ENCODE measurements at regions not wholly inside any gene's neighbourhood (a gene's known extent, or its start where the extent isn't known, plus 50 kb on each side); places are given as distances from the start of the nearest gene placed in this dataset.

- no peak for TF ChIP-seq TIGD3 (CRISPR knock-in tag; IDR thresholded peaks at IDR 0.05; ENCODE audit: borderline replicate concordance)
- TF ChIP-seq DPF2 (CRISPR knock-in tag; IDR thresholded peaks at IDR 0.05; ENCODE audit: borderline replicate concordance, low read depth), result 0 out of 2 replicates have a peak, but pooled peaks have one; percentile 20
- TF ChIP-seq E2F5 (CRISPR knock-in tag; conservative IDR thresholded peaks at IDR 0.05), result no peak
- TF ChIP-seq NKX3-1 (CRISPR knock-in tag; IDR thresholded peaks at IDR 0.05), result 0 out of 2 replicates have a peak, but pooled peaks have one; percentile 42
- peak; percentile 52 for TF ChIP-seq ZNF652 (CRISPR knock-in tag; IDR thresholded peaks at IDR 0.05; ENCODE audit: borderline replicate concordance, low read depth)
- TF ChIP-seq SOX6 (IDR thresholded peaks at IDR 0.05), result no peak
- TF ChIP-seq SOX6 (CRISPR knock-in tag; IDR thresholded peaks at IDR 0.05), result peak; percentile 93
- TF ChIP-seq MAFK (conservative IDR thresholded peaks at IDR 0.05 in 1 of 2, IDR thresholded peaks at IDR 0.05 in 1 of 2; ENCODE audit: low read length in 2 of 2), result no peak
- TF ChIP-seq NR2F1 (CRISPR knock-in tag; IDR thresholded peaks at IDR 0.05), result peak; percentile 79 to 89
- TF ChIP-seq FOSL1 (CRISPR knock-in tag; IDR thresholded peaks at IDR 0.05; ENCODE audit: borderline replicate concordance), result no peak
- 0 out of 2 replicates have a peak, but pooled peaks have one; percentile 31 for TF ChIP-seq ISX (CRISPR knock-in tag; conservative IDR thresholded peaks at IDR 0.05)
- TF ChIP-seq TCF7 (IDR thresholded peaks at IDR 0.05; ENCODE audit: low read depth), result peak; percentile 73
- no peak for TF ChIP-seq ZNF639 (CRISPR knock-in tag; conservative IDR thresholded peaks at IDR 0.05)
- TF ChIP-seq ETS1 (CRISPR knock-in tag; IDR thresholded peaks at IDR 0.05), result no peak
- peak; percentile 78; the same call in 1 of the 2 replicates for TF ChIP-seq SOX13 (IDR thresholded peaks at IDR 0.05)
- TF ChIP-seq SOX13 (CRISPR knock-in tag; conservative IDR thresholded peaks at IDR 0.05 in 1 of 2, IDR thresholded peaks at IDR 0.05 in 1 of 2), result peak in 1 of 2 experiments; percentile 98; a peak in 2 of 4 replicates
- peak; percentile 45; the same call in 1 of the 2 replicates for TF ChIP-seq MEF2D (CRISPR knock-in tag; IDR thresholded peaks at IDR 0.05)
- TF ChIP-seq NFKB2 (CRISPR knock-in tag; IDR thresholded peaks at IDR 0.05; ENCODE audit: borderline replicate concordance), result no peak
- TF ChIP-seq MIXL1 (CRISPR knock-in tag; IDR thresholded peaks at IDR 0.05), result peak; percentile 57; the same call in 1 of the 2 replicates
- no peak for TF ChIP-seq SIN3A (IDR thresholded peaks at IDR 0.05; ENCODE audit: borderline replicate concordance, low read depth, low read length)
- 0 out of 2 replicates have a peak, but pooled peaks have one; percentile 19 for TF ChIP-seq KAT8 (CRISPR knock-in tag; IDR thresholded peaks at IDR 0.05)
- TF ChIP-seq AGO1 (IDR thresholded peaks at IDR 0.05; ENCODE audit: low read depth, low read length, poor library complexity, severe bottlenecking), result no peak
- no peak for TF ChIP-seq ZNF616 (CRISPR knock-in tag; IDR thresholded peaks at IDR 0.05; ENCODE audit: low read depth)
- no peak for TF ChIP-seq ZSCAN25 (CRISPR knock-in tag; IDR thresholded peaks at IDR 0.05)
- TF ChIP-seq ZIK1 (CRISPR knock-in tag; IDR thresholded peaks at IDR 0.05; ENCODE audit: borderline replicate concordance, low read depth), result no peak
- TF ChIP-seq ESRRA (CRISPR knock-in tag; IDR thresholded peaks at IDR 0.05; ENCODE audit: low read depth), result 0 out of 2 replicates have a peak, but pooled peaks have one; percentile 41
- no peak for TF ChIP-seq PTBP1 (IDR thresholded peaks at IDR 0.05; ENCODE audit: low read depth, low read length, poor library complexity, severe bottlenecking)
Observed at GRCh38 chr12:75708802-75709201, 197.4 kb upstream of the KRR1 start (continued).
